SK-N-SH treated with all-trans-retinoic acid at 6 μM for 48 hours (cell line): ENCODE measurements at regions not wholly inside any gene's neighbourhood (a gene's known extent, or its start where the extent isn't known, plus 50 kb on each side); places are given as distances from the start of the nearest gene placed in this dataset.

Experiments
- ATAC-seq: fragments of 200-7000 bp; cut with Tn5 transposase; 3 replicates; pipeline ENCODE4 v1.9.1; 2020; ENCODE audit warnings: mild to moderate bottlenecking, moderate library complexity
- BACH2 ChIP-seq: fragments of 250-450 bp; sonication (Bioruptor Pico); IDR thresholded peaks from 2 replicates; pipeline ENCODE4 v1.9.0; 2021; ENCODE audit warnings: mild to moderate bottlenecking, borderline replicate concordance
- CSDC2 ChIP-seq: fragments of 250-450 bp; sonication (Bioruptor Pico); IDR thresholded peaks from 2 replicates; pipeline ENCODE4 v1.5.0; 2020; ENCODE audit warnings: mild to moderate bottlenecking, moderate library complexity
- CSRNP3 ChIP-seq: fragments of 250-450 bp; sonication (Bioruptor Pico); IDR thresholded peaks from 2 replicates; pipeline ENCODE4 v1.5.1; 2021; ENCODE audit warnings: mild to moderate bottlenecking, moderate library complexity
- ESRRG ChIP-seq: fragments of 250-450 bp; sonication (Bioruptor Pico); IDR thresholded peaks from 2 replicates; pipeline ENCODE4 v1.6.1; 2021; ENCODE audit warnings: mild to moderate bottlenecking
- ISL1 ChIP-seq: fragments of 250-450 bp; sonication (Bioruptor Pico); IDR thresholded peaks from 2 replicates; pipeline ENCODE4 v2.1.2; 2022; ENCODE audit warnings: mild to moderate bottlenecking, moderate library complexity
- POU6F1 ChIP-seq: fragments of 250-450 bp; sonication (Bioruptor Pico); IDR thresholded peaks from 2 replicates; pipeline ENCODE4 v1.8.0; 2021; ENCODE audit warnings: low read depth, mild to moderate bottlenecking, moderate library complexity, borderline replicate concordance
- PPARA ChIP-seq: fragments of 250-450 bp; sonication (Bioruptor Pico); IDR thresholded peaks from 2 replicates; pipeline ENCODE4 v1.5.0; 2020; ENCODE audit warnings: mild to moderate bottlenecking, borderline replicate concordance
- RARB ChIP-seq: fragments of 250-450 bp; sonication (Bioruptor Pico); IDR thresholded peaks from 2 replicates; pipeline ENCODE4 v1.8.0; 2021; ENCODE audit warnings: mild to moderate bottlenecking, moderate library complexity
- TOX ChIP-seq: fragments of 250-450 bp; sonication (Bioruptor Pico); IDR thresholded peaks from 2 replicates; pipeline ENCODE4 v1.8.0; 2021; ENCODE audit warnings: mild to moderate bottlenecking, moderate library complexity, borderline replicate concordance
- TSHZ2 ChIP-seq: fragments of 250-450 bp; sonication (Bioruptor Pico); IDR thresholded peaks from 2 replicates; pipeline ENCODE4 v1.5.0; 2020; ENCODE audit warnings: mild to moderate bottlenecking, moderate library complexity
- ZC3H10 ChIP-seq: fragments of 250-450 bp; sonication (Bioruptor Pico); IDR thresholded peaks from 2 replicates; pipeline ENCODE4 v1.5.1; 2021; ENCODE audit warnings: mild to moderate bottlenecking, moderate library complexity
- ZFP3 ChIP-seq: fragments of 250-450 bp; sonication (Bioruptor Pico); IDR thresholded peaks from 2 replicates; pipeline ENCODE4 v1.5.0; 2020; ENCODE audit warnings: mild to moderate bottlenecking, moderate library complexity
- ZFP30 ChIP-seq: fragments of 450-650 bp; formaldehyde crosslinking; IDR thresholded peaks from 2 replicates; pipeline ENCODE4 v1.5.0; 2022; ENCODE audit warnings: mild to moderate bottlenecking, moderate library complexity
- ZNF70 ChIP-seq: fragments of 450-650 bp; formaldehyde crosslinking; IDR thresholded peaks from 2 replicates; pipeline ENCODE4 v1.5.0; 2020; ENCODE audit warnings: mild to moderate bottlenecking, moderate library complexity
- ZNF8 ChIP-seq: fragments of 450-650 bp; formaldehyde crosslinking; IDR thresholded peaks from 2 replicates; pipeline ENCODE4 v1.5.0; 2020; ENCODE audit warnings: mild to moderate bottlenecking, moderate library complexity
- TF ChIP-seq, protein P1 (sequence below): fragments of 250-450 bp; sonication (Bioruptor Pico); IDR thresholded peaks from 2 replicates; pipeline ENCODE4 v1.5.1; 2020; ENCODE audit warnings: low read depth, mild to moderate bottlenecking, moderate library complexity
- TF ChIP-seq, protein P2 (sequence below): fragments of 250-450 bp; sonication (Bioruptor Pico); IDR thresholded peaks from 2 replicates; pipeline ENCODE4 v1.8.0; 2020; ENCODE audit warnings: mild to moderate bottlenecking, moderate library complexity, borderline replicate concordance

- TF ChIP-seq PPARA (CRISPR knock-in tag) = no peak
- ATAC-seq = no peak
Observed at GRCh38 chr2:122414902-122415301, 659.5 kb downstream of the TSN start.

DNA sequence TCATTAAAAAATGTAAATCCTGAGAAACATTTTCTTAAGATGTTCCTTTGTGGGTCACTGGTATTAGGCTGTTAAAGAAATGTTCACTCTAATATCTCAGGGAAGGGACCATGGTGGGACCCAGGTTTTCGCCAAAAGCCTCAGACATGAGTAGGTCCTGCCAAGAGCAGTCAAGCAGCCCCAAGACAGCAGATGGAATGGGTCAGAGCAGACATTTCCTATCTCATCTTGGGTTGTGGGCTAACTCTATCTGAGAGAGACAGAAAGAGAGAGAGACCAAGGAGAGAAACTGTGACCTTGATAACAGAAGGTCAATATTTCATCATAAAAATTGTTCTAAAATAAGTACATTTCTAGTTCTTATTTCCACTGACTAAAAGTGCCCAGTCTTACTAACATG is 661.7 kb downstream of the TSN start:
- TF ChIP-seq, protein P1, sequence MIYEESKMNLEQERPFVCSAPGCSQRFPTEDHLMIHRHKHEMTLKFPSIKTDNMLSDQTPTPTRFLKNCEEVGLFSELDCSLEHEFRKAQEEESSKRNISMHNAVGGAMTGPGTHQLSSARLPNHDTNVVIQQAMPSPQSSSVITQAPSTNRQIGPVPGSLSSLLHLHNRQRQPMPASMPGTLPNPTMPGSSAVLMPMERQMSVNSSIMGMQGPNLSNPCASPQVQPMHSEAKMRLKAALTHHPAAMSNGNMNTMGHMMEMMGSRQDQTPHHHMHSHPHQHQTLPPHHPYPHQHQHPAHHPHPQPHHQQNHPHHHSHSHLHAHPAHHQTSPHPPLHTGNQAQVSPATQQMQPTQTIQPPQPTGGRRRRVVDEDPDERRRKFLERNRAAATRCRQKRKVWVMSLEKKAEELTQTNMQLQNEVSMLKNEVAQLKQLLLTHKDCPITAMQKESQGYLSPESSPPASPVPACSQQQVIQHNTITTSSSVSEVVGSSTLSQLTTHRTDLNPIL (CRISPR knock-in tag) = no peak
- TF ChIP-seq ZFP30 (CRISPR knock-in tag) (no peak), TSHZ2 (no peak)

DNA sequence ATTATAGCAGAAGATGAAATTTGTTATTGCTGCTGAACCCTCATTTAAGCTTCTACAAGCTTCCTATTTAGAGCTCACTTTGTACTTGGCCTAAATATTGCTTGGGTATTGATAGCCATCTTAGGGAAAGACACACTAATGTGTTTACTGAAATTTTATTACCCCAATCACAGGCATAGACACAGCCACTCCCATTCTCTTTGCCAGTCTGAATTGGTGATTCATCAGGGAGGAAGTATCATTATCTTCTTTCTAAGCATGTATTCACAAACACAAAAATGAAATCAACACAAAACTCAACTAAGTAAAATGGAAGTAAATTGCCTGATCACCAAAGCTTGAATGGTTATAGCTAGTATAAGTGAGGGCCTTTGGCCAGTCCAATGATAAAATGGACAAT is 666.3 kb downstream of the TSN start:
- TF ChIP-seq, protein P1 (CRISPR knock-in tag) = no peak
- TF ChIP-seq ZFP3 (CRISPR knock-in tag) (no peak), CSRNP3 (CRISPR knock-in tag) (no peak), POU6F1 (no peak), TSHZ2 (no peak), PPARA (CRISPR knock-in tag) (no peak), ISL1 (CRISPR knock-in tag) (no peak), RARB (CRISPR knock-in tag) (no peak)
- ATAC-seq = no peak

More for the DNA sequence above, 661.7 kb downstream of the TSN start:
- ATAC-seq = no peak

GRCh38 chr2:122422384-122422991 is 667.0 kb downstream of the TSN start:
- ATAC-seq = no peak
- TF ChIP-seq, protein P1 (CRISPR knock-in tag) = no peak
- TF ChIP-seq BACH2 (CRISPR knock-in tag) = no peak
- no peak for TF ChIP-seq ESRRG (CRISPR knock-in tag)
- TF ChIP-seq ZNF8 (CRISPR knock-in tag) = no peak
- no peak for TF ChIP-seq TOX (CRISPR knock-in tag)
- no peak for TF ChIP-seq ZC3H10 (CRISPR knock-in tag)
- no peak for TF ChIP-seq ZNF70 (CRISPR knock-in tag)
- no peak for TF ChIP-seq CSRNP3 (CRISPR knock-in tag)
- no peak for TF ChIP-seq RARB (CRISPR knock-in tag)
- TF ChIP-seq ZFP3 (CRISPR knock-in tag) = no peak
- no peak for TF ChIP-seq CSDC2 (CRISPR knock-in tag)
- TF ChIP-seq, protein P2, sequence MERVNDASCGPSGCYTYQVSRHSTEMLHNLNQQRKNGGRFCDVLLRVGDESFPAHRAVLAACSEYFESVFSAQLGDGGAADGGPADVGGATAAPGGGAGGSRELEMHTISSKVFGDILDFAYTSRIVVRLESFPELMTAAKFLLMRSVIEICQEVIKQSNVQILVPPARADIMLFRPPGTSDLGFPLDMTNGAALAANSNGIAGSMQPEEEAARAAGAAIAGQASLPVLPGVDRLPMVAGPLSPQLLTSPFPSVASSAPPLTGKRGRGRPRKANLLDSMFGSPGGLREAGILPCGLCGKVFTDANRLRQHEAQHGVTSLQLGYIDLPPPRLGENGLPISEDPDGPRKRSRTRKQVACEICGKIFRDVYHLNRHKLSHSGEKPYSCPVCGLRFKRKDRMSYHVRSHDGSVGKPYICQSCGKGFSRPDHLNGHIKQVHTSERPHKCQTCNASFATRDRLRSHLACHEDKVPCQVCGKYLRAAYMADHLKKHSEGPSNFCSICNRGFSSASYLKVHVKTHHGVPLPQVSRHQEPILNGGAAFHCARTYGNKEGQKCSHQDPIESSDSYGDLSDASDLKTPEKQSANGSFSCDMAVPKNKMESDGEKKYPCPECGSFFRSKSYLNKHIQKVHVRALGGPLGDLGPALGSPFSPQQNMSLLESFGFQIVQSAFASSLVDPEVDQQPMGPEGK (CRISPR knock-in tag) = no peak
